ENCODE measurements at regions not wholly inside any gene's neighbourhood (a gene's known extent, or its start where the extent isn't known, plus 50 kb on each side); places are given as distances from the start of the nearest gene placed in this dataset.
"Not testable (repeated sequence)": the region's sequence is repeated elsewhere in the genome, so short reads cannot be mapped to it uniquely, and the experiment has no call there.

GRCh38 chr1:30476911-30477459, 246.4 kb downstream of the MATN1 start:
- DNase-seq = no peak

DNA sequence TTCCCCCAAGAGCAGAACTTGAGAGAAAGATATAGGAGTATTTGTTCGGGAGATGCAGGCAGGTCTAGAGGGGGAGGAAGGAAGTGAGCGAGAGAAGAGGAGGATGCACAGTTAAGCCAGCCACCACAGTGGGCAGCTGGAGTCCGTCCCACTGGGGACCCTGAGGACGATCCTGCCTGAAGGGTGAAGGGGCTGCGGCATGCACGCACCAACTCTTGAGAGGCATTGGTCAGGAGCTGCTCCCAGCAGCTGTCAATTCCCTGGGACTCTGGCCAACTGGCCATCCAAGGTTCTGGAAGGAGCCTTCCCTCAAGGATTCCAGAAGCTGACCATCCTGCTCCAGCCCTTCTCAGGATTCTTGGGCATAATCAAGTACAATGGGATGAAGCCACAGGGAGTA, 246.9 kb downstream of the MATN1 start:
- no peak for DNase-seq

- no peak for DNase-seq
Observed at GRCh38 chr1:30475966-30476365, 247.4 kb downstream of the MATN1 start.

DNA sequence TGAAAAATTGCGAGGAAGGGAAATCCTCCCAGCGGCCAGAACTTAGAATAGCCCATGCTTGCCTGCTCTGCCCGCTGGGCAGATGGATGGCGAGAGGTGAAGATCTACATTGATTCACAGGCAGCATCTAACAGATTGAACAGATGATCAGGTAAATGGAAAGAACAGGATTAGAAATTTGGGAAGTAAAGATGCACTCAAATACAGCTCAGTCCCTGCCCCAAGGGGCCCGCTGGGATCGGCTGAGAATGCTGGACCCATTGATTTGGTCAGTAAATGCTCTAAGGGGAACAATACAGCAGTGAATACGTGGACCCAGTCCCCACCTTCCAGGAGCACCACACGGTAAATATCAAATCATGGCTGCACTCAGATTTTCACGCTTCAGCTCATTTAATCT, 248.2 kb downstream of the MATN1 start:
- DNase-seq = no peak

DNA sequence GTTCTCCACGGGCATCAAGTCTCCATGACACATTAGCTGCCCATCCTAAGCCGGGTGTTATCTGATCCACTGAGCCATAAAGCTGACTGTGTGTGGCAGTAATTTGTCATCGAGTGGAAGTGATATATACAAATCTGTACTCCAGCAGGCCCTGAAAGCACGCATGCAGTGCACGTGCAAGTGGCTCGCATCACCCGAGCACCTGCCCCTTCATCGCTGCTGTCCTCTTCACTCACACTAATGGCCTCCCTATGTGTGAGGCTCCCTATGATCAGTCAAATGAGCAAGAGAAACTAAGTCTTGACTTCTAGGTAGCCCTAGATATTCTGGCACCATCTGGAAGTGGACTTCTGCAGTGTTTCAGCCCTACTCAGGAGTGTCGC, 248.6 kb downstream of the MATN1 start:
- no peak for DNase-seq

DNA sequence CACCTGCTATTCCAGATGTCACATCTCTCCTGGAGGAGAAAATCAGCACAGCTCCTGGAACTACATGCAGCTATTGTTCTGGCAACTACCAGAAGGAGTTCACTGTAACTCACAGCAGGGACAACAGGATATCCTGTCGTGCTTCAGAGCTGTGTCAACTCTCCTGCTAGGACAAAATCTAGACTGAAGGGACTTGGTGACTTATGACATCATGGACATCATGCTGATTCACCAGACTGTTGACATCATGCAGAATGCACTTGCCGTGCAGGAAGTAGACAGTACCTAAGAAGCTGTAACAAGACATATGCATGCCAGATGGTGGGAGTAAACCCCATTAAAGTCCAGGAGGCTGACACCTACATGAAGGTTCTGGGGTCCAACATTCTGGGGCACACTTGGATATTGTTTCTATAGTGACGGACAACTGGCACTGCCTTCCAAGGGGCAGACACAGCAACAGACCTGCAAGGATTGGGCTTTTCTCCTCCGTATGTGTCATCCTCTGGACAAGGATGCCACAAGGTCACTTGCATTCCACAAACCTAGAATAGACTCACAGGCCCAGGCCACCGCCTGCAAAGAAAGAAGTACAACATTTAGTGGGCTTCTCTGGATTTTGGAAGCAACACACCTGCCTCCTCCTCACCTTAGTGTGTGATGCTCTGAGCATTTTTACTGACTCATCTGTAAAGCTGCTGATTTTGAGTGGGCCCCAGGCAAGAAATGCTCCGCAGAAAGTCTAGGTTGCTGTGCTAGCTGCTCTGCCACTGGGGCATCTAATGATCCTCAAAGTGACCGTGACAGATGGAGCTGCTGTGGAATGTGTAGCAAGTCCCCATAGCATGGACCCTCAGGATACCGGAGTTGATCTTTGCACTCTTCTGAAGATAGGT, 249.2 kb downstream of the MATN1 start:
- no peak for DNase-seq

GRCh38 chr1:30472526-30472925, 250.9 kb downstream of the MATN1 start:
- DNase-seq = no peak

- no peak for DNase-seq
Observed at GRCh38 chr1:30472009-30472408, 251.4 kb downstream of the MATN1 start.

DNA sequence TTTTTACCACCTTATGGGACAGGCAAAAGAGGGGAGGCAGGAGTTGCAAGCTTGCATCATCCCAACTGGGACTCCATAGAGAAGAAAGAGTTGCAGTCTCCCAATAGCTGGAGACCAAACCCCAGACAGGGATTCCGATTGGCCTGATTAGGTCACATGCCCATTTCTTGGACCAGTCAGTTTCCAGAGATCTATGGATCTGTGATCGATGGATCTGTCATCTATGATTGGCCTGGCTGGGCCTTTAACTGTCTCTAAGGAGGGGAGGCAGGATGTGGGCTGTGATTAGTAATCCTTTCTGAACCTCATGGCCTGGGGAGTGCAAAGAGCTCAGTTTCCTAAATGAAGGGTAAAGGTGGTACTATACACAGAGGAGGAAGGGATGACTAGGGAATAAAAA, 252.1 kb downstream of the MATN1 start:
- no peak for DNase-seq

DNA sequence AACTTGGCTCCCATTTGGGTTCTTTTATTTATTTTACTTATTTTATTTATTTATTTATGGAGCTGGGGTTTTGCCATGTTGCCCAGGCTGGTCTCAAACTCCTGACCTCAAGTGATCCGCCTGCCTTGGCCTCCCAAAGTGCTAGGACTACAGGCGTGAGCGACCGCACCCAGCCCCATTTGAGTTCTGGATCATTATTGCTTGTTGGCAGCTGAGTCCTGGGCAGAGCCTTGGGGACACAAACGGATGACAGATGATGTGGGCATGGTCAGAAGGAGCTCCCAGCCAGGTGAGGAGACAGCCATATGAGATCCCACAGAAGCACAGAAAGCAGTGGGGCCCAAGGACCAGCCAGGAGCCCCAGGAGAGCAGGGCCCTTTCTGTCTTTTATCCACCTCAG, 254.0 kb downstream of the MATN1 start:
- DNase-seq = no peak

- DNase-seq = no peak
Observed at GRCh38 chr1:30467101-30467500, 256.3 kb downstream of the MATN1 start.

GRCh38 chr1:30466610-30467009, 256.8 kb downstream of the MATN1 start:
- no peak for DNase-seq

DNA sequence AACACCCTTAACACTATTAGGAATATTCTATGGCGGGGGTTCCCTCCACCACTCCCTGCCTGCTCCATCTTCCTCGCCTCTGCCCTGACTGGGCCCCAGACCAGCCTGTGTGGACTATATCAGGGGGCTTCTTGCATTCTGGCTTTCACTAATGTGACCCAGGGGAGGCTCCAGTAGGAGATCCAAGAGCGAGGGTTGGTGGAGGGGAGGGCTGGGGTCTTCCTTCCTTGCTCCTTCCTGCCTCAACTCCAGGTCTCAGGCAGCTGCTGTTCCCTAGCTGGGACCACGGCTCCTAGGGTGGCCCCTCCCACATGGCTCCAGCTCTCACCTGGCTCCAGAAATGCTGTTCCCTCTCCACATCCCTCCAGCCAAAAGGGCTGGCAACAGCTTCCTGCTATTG, 257.4 kb downstream of the MATN1 start:
- DNase-seq = no peak

- no peak for DNase-seq
Observed at GRCh38 chr1:30465096-30465495, 258.3 kb downstream of the MATN1 start.

DNA sequence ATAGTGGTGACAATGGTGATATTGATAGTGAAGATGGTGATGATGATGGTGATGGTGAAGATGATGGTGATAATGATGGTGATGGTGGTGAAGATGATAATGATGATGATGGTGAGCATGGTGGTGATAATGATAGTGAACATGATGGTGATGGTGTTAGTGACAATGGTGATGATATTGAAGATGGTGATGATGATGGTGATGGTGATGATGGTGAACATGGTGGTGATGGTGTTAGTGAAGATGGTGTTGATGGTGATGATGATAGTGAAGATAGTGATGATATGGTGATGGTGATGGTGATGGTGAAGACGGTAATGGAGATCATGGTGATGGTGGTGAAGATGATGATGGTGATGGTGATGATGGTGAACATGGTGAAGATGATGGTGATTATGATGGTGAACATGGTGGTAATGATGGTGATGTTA, 259.2 kb downstream of the MATN1 start:
- no peak for DNase-seq

- DNase-seq = no peak
Observed at GRCh38 chr1:30462826-30463425, 260.5 kb downstream of the MATN1 start.

GRCh38 chr1:30462166-30462565, 261.2 kb downstream of the MATN1 start:
- no peak for DNase-seq

DNA sequence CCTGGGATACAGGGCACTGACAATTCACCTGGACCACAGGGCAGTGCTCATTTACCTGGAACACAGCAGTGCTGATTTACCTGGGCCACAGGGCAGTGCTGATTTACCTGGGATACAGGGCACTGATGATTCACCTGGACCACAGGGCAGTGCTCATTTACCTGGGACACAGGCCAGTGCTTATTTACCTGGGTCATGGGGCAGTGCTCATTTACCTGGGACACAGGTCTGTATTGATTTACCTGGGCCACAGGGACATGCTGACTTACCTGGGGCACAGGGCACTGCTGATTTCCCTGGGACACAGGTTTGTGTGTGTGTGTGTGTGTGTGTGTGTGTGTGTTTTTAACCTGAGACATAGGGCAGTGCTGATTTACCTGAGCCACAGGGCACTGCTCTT, 261.7 kb downstream of the MATN1 start:
- DNase-seq = no peak

GRCh38 chr1:30460661-30461060, 262.7 kb downstream of the MATN1 start:
- DNase-seq = no peak

DNA sequence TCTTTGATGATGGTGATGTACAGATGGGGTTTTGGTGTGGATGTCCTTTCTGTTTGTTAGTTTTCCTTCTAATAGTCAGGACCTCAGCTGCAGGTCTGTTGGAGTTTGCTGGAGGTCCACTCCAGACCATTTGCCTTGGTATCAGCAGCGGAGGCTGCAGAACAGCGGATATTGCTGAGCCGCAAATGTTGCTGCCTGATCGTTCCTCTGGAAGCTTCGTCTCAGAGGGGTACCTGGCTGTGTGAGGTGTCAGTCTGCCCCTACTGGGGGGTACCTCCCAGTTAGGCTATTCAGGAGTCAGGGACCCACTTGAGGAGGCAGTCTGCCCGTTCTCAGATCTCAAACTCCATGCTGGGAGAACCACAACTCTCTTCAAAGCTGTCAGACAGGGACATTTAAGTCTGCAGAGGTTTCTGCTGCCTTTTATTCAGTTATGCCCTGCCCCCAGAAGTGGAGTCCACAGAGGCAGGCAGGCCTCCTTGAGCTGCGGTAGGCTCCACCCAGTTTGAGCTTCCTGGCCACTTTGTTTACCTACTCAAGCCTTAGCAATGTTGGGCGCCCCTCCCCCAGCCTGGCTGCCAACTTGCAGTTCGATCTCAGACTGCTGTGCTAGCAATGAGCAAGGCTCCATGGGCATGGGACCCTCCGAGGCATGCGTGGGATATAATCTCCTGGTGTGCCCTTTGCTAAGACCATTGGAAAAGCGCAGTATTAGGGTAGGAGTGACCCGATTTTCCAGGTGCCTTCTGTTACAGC, 264.5 kb downstream of the MATN1 start:
- DNase-seq = not testable (repeated sequence)

- no peak for DNase-seq
Observed at GRCh38 chr1:30452925-30453324, 270.5 kb downstream of the MATN1 start.

GRCh38 chr1:30452170-30452569, 271.2 kb downstream of the MATN1 start:
- no peak for DNase-seq

- DNase-seq = no peak
Observed at GRCh38 chr1:30451532-30452125, 271.8 kb downstream of the MATN1 start.

All from CD4-positive, alpha-beta T cell treated with Interleukin-17A for 1 hour (primary cell).